ENCODE measurements at regions not wholly inside any gene's neighbourhood (a gene's known extent, or its start where the extent isn't known, plus 50 kb on each side); places are given as distances from the start of the nearest gene placed in this dataset.
"Not testable (repeated sequence)": the region's sequence is repeated elsewhere in the genome, so short reads cannot be mapped to it uniquely, and the experiment has no call there.

DNA sequence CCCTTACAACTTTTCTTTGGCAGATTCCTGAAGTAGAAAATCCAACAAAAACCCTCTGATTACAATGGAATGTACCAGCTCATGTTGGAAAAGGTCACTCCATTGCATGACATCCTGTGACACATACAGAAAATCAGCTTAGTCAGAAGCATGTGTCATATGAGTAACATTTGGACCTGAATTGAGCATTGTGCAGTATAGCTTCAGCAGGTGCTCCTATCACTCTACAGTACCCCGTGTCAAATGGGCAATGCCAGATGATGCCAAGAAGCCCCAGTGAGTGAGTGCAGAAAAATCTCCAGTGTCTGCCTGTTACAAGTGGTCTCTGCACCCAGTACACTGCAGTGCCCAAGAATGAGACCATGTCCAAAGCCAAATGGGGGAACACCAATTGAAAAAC is 129.7 kb upstream of the RUNX1 start:
- peak; percentile 77 for DNase-seq (ENCODE audit: low read depth)

DNA sequence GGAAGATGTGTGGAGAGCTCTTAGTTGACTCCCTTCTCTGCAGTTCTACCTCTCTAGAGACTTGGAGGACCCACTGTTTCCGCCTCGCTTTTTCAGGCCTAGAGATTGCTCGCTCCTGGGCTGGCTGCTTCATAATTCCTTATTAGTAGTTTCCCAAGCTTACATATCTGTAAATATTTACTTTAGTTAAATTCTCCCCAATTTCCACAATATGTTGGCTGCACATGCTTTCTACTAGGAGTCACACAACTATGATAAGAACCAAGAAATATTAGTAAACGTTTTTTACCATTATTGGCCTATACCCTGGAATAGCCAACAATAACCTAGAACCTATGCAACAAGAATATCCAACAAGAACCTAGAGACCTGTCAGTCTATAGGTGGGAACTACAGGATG is 129.0 kb upstream of the RUNX1 start:
- no peak for DNase-seq (ENCODE audit: low read depth)

DNA sequence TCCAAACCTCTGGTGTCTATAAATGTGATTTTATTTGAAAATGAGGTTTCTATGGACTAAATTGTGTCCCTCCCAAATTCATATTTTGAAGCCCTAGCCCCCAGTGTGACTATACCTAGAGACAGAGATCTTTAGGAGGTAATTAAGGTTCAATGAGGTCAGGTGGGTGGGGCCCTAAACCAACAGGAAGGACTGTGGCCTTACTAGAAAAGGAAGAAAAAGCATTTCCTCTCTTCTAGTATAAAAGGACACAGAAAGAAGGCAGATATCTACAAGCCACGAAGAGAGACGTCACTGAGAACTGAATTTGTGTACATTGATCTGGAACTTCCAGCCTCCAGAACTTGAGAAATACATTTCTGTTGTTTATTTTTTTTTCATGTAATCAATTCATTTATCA is 123.1 kb upstream of the RUNX1 start:
- no peak for DNase-seq (ENCODE audit: low read depth)

DNA sequence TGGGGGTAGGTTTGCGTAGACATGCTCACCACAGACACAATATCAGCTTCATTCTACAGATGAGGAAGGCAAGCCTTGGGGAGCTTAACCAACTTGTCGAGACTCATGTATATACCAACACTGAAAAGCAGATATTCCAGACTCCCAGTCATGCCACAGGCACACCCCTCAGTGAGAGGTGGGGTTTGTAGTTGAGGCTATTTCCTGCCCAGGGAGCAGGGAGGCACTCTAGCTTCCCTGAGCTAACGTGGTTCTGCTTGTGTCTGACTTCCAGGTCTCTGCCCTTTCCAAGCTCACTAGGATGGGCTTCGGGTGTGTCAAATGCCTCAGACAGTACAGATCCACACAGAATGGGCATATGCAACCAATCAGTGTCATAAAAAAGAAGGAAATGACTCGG is 122.3 kb upstream of the RUNX1 start:
- no peak for DNase-seq (ENCODE audit: low read depth)

DNA sequence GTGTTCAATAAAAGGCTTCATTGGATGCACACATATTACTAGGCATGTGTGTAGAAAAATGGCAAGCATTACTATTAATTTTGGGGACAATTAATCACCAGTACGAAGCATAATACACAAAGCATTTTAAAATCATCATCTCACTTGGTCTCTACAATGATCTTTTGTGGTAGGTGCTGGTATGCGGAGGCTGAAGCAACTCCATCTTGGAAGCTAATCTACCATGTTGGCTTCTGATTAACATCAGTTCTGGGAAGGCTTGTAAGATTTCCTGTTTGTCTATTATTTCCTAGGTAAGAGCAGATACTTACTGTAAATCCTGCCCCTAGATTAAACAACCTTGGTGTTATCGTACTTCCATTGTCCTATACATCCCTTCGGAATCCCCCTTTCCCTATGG is 121.7 kb upstream of the RUNX1 start:
- no peak for DNase-seq (ENCODE audit: low read depth)

DNA sequence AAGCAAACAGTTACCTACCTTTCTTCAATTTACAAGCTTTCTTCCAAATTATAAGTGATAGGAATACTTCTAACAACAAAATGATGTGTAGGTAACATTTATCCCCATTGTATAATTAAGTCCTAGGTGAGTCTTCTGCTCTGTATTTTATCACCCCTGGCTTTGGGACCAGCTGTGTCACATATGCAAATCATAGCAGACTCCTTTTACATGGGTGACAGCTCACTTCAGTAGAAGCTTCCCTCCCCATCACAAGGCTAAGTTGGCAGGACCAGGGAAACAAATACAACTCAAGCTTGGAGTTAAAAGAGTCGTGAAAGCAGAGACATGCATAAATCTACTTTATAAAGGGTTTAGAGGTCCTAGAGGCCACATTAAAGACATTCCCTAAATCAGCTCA is 121.1 kb upstream of the RUNX1 start:
- no peak for DNase-seq (ENCODE audit: low read depth)

DNA sequence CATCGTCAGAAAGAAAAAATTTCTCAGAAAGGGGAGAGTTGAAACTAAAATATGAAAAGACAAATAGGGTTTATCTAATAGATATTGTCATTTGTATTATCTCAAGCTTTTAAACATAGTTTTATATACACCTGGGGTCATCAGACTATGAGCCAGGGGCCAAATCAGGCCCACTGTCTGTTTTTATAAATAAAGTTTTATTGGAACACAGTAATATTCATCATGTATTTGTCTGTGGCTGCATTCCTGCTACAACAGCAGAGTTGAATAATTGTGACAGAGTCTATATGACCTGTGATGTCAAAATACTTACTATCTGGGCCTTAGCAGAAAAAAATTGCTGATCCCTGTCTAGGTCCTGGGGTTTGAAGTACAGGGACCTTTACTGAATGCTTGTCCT is 120.5 kb upstream of the RUNX1 start:
- no peak for DNase-seq (ENCODE audit: low read depth)

DNA sequence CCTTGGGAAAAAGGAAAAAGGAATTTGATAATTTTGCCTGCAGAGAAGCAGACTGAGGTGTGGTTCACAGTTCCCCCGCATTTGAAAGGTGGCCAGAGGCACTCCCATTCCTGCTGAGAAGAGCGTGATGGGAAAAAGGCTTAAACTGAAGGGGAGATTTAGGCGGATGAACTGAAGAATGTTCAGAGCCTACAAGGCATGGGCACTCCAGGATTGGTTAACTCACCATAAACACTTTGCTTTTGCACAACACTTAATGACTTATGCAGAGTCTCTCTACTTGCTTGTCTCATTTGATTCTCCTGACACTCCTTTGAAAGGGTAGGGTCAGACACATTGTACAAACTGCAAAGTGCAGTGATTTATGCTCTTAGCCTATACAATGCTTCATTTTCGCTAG is 119.6 kb upstream of the RUNX1 start:
- DNase-seq (ENCODE audit: low read depth): no peak

DNA sequence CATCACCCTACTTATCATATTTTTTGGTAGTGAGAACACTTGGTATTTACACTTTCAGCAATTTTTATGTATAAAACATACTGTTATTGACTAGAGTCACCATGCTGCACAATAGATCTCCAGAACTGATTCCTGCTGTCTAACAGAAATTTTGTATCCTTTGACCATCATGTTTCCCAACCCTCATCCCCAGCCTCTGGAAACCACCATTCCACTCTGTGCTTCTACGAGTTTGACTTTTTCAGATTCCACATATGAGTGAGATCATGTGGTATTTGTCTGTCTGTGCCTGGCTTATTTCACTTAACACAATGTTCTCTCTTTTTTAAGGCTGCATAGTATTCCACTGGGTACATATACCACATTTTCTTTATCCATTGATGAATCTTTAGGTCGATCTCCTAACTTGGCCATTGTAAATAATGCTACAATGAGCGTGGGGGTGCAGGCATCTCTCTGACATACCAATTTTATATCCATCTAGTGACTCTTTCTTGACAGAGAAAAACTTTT is 115.9 kb upstream of the RUNX1 start:
- no peak for DNase-seq (ENCODE audit: low read depth)

DNA sequence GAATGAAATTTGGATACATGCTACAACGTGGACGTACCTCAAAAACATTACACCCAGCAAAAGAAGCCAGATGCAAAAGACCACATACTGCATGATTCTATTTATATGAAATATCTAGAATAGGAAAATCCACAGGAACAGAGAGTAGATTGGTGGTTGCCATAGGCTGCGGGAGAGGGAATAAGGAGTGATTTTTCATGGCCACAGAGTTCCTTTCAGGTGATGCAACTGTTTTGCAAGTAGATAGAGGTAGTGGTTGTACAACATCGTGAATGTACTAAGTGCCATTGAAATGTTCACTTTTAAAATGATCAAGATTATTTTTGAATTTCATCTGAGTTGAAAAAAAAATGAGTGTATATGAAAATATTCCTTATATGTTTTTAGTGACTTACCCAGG is 115.3 kb upstream of the RUNX1 start:
- DNase-seq (ENCODE audit: low read depth): no peak

DNA sequence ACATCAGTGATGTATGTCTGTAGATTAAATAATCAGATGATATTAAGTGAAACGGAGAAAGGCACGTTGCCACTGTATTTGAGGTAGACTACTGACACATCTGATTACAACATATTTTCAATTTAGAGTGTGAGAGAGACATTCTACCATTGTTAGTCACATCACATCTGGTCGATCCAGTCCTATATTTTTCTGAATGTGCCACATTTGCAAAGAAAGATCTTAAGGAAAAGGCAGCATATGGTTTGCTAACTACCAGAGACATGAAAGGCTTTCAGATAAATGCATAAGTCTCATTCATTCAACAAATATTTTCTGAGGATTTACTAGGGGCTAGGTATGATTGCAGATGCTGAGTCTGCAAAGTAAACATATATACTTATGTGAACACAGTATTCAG is 114.3 kb upstream of the RUNX1 start:
- no peak for DNase-seq (ENCODE audit: low read depth)

DNA sequence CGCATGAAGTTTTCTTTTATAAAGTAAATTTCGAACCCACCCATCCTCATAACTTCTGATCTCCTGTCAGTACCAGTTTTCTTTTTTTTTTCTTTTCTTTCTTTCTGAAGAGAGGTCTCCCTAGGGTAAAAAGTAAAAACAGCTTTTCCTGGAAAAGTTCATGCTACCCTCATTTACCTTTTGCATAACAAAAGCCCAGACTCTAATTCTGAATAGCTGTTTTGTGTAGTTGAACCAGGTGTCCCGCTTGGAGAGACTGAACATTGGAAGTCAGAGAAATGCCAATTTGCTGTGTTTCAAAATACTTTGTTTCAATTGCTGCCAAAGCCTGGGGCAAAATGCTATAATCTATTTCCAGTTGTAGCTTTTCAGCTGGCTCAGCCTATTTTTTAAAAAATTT is 113.7 kb upstream of the RUNX1 start:
- no peak for DNase-seq (ENCODE audit: low read depth)

DNA sequence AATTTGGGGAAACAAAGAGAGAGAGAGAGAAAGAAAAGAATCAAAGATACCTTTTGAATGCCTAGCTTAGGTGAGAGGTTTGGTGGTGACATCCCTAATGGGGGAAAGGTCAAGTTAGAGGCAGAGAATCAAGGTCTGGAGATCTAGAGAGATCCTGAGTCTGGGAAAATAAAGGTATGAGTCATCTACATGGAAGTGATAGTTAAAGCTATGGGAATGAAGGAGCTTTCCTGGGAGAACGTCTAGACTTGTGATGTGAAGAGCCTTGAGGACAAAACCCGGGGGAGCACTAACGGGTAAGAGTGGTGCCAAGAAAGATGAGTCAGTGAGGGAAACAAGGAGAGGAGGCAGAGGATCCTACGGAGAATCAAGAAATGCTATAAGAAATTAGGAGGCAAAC is 110.8 kb upstream of the RUNX1 start:
- DNase-seq (ENCODE audit: low read depth): peak; percentile 91

DNA sequence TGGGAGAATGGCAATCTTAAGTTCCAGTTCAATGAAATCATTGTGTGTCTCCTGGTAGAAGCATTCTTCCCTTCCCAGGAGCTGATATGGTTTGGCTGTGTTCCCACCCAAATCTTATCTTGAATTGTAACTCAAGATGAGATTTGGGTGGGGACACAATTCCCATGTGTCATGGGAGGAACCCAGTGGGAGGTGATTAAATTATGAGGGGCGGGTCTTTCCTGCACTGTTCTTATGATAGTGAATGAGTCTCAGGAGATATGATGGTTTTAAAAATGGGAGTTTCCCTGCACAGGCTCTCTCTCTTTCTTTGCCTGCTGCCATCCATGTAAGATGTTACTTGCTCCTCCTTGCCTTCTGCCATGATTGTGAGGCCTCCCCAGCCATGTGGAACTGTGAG is 108.3 kb upstream of the RUNX1 start:
- not testable (repeated sequence) for DNase-seq (ENCODE audit: low read depth)

DNA sequence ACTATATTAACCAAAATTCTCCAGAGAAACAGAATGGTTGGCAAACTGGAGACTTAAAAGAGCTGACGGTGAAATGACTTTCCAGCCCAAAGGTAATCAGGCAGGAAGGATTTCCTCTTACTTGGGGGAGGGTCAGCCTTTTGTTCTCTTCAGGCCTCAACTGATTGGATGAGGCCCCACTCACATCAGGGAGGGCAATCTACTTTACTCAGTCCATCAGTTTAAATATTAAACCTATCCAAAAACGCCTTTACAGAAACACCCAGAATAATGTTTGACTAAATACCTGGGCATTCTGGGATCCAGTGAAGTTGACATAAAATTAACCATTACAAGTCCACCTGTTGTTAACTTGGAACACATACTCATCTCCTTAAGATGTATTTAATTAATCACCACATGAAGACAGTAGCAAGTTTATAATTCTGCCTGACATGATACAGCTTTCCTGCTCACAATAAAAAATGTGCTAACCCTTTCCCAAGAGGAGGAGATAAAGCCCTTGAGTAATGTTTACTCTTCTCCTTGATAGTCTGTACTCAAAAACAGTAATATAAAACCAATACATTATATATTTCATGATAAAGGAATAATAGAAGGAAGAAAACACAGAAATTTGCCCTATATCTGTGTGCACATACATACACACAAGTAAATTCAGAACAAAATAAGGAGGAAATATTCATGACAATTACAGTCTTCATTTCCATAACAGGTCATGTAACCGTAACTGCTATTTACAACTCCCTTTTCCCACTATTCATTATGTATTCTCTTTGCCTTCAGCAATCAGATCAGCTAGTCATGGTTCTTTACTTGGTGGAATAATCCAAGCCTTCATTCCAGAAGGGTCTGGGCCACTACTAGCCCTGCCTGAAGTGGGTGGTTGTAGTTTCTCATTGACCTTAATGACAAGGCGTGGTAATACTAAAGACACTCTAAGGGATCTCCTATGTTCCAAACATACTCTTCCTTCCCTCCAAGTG is 107.5 kb upstream of the RUNX1 start:
- no peak for DNase-seq (ENCODE audit: low read depth)

DNA sequence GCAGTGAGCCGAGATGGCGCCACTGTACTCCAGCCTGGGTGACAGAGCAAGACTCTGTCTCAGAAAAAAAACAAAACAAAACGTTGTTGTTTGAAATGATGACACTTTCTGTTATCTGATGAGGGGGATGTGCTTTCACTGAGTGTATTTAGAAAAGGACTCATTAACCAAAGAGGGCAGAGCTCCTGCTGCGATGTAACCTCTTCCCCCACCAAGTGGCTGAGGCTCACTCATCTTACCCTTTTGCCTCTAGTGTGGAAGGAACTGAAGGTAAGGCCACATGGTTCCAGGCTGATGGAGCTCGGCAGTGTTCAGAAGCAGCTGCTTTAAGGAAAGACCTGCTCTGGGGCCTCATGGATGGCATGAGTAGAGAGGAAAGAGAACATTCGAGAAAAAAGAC is 105.7 kb upstream of the RUNX1 start:
- DNase-seq (ENCODE audit: low read depth): no peak

DNA sequence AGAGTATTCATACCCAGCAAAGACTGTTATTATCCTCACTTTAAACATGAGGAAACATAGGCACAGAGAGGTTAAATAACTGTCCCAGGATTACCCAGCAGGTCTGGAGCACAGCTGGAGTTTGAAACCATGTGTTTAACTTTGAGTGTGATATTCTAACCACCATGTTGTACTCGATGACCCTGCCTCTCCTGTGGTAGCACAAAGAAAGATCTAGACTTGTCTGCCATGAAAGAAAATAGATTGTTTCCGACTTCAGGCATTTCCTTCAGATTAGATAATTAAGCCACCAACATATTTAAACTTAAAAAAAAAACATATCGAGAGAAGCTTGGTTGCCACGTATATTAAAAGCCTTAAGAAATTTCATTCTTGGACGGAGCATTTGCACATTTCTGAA is 104.6 kb upstream of the RUNX1 start:
- no peak for DNase-seq (ENCODE audit: low read depth)

DNA sequence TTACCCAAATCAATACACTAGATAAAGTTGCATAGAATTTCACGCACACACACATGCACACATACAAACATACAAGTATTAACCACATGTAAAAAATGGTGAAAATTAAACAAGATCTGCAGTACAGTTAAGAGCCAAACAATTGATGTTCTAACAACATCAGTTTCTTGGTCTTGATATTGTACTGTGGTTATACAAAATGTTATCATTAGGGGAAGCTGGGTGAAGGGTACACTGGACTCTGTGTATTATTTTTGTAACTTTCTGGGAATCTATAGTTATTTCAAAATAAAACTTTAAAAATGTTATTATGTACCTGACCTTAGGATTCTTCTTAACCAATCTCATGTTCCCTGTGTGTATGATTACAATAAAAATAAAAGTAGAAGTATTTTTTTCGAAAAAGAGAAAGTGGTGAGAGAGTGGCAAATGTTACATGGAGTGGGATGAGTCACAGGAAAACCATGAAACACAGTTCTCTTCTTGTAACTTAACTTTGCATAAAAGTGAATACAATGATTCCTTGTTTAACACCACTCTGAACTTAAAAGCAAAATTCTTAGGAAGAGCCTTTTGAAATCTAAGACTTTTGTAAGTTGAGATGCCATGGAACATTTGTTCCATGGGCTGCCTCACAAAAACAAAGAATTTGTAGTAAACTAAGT is 101.6 kb upstream of the RUNX1 start:
- peak; percentile 86 for DNase-seq (ENCODE audit: low read depth)

DNA sequence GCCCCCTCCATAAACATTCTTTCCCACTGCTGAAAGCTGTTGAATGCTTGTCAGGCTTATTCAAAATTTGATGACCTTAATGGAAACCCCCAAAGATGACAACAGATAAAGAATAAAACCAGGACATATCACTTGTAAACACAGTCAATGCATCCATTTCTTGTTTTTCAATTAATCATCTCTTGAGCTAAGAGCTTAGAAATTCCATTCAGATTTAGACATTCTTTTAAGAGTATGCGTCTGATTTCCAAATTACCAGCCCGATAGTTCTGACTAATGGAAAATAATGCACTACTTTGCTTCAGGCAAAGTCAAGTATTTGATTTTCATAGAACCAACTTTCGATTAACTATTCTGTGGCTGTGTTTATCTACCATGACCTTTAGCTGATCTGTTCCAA is 100.6 kb upstream of the RUNX1 start:
- peak; percentile 85 for DNase-seq (ENCODE audit: low read depth)

DNA sequence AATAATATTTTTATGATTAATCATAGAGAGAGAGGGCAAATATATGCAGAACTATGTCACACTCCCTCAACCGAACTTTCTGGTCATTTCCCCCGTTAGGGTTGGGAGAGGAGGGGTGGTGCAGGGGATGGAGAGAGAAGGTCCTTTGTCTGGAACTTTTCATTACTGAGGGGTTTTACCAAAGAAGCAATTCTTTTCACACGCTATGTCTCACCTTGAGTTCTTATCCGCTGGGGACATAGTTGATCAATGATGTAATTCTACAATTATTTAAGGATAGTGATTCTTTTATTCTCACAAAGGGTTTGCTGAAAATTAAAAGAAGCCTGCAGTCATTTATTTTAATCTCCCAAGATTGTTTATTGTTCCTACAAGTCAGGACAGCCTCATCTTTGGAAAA is 98.3 kb upstream of the RUNX1 start:
- peak; percentile 54 for DNase-seq (ENCODE audit: low read depth)

DNA sequence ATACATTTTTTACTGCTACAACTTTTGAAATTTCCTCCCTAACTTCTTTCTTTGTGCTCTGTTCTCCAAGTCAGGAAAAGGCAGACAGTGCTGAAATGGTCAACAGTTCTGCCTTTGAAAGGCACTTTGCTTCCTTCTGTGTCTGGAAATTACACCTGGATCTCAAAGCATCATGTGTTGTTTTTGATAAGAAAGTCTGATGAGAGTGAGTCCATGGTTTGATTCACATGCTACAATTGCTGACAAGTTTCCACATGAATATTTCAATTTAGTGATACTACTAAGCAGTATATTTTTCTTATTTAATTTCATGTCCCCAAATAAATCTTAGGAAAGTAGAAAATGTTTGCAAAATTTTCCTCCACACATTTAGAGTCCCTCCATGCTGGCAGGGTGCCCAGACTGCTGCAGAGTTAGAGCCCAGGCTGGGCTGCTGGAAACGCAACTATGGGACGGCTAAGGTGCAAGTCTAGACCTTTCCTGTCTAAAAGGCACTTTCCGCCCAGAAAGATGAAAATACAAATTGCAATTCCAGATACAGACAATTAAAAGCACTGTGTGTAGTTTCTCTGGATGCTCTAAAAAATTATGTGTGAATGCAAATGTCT is 96.6 kb upstream of the RUNX1 start:
- no peak for DNase-seq (ENCODE audit: low read depth)

DNA sequence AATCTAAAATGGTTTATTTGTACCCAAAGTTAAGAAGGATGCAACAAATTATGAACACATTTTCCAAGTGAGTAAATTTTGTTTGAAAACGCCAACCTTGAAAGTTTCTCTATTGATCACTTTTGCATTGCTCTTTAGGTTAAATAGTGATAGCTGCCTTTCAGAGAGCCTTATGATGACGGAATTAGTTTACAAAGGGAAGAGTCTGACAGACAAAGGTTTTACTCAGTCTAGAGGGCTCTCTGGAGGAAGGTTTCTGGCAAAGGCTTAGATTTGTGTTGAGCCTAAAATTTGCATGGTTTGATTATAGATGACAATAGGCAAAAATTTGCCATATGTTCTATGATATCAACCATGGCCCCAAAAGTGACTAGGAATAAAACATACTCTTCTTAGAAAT is 95.9 kb upstream of the RUNX1 start:
- no peak for DNase-seq (ENCODE audit: low read depth)

Data from M059J (cell line).